ENCODE measurements at regions not wholly inside any gene's neighbourhood (a gene's known extent, or its start where the extent isn't known, plus 50 kb on each side); places are given as distances from the start of the nearest gene placed in this dataset.
"Not testable (repeated sequence)": the region's sequence is repeated elsewhere in the genome, so short reads cannot be mapped to it uniquely, and the experiment has no call there.

- H3K9me3 Mint-ChIP-seq = no peaks in the 10 kb centered on the region
- H3K4me1 Mint-ChIP-seq (ENCODE audit: unreplicated experiment) = no peaks in the 10 kb centered on the region
- no peak for TF ChIP-seq CTCF (conservative IDR thresholded peaks at IDR 0.05)
- H3K4me3 Mint-ChIP-seq = no peak overlapping the region
- H3K36me3 Mint-ChIP-seq = no peaks in the 10 kb centered on the region
- no peak for DNase-seq (ENCODE audit: extremely low spot score, unreplicated experiment)
- peaks cover 5% of the 10 kb centered on the region for H3K27me3 Mint-ChIP-seq
- H3K27ac Mint-ChIP-seq = no peak overlapping the region
These were observed 274.6 kb upstream of the SLC16A7 start for GRCh38 chr12:59321278-59321677.

GRCh38 chr12:59320112-59320511, 275.7 kb upstream of the SLC16A7 start:
- Mint-ChIP-seq H3K9me3 (no peaks in the 10 kb centered on the region), H3K27me3 (no peaks in the 10 kb centered on the region), H3K4me1 (ENCODE audit: unreplicated experiment) (no peaks in the 10 kb centered on the region), H3K27ac (no peak overlapping the region), H3K36me3 (no peaks in the 10 kb centered on the region), H3K4me3 (no peak overlapping the region)
- DNase-seq (ENCODE audit: extremely low spot score, unreplicated experiment) = no peak
- TF ChIP-seq CTCF (conservative IDR thresholded peaks at IDR 0.05) = no peak

GRCh38 chr12:59318940-59319339, 276.9 kb upstream of the SLC16A7 start:
- no peak overlapping the region for H3K27ac Mint-ChIP-seq

GRCh38 chr12:59317598-59317997, 278.2 kb upstream of the SLC16A7 start:
- Mint-ChIP-seq H3K36me3 (no peaks in the 10 kb centered on the region), H3K27me3 (no peaks in the 10 kb centered on the region), H3K4me3 (no peak overlapping the region), H3K4me1 (ENCODE audit: unreplicated experiment) (no peaks in the 10 kb centered on the region), H3K9me3 (no peaks in the 10 kb centered on the region), H3K27ac (no peak overlapping the region)
- no peak for TF ChIP-seq CTCF (conservative IDR thresholded peaks at IDR 0.05)
- no peak for DNase-seq (ENCODE audit: extremely low spot score, unreplicated experiment)

More at GRCh38 chr12:59318940-59319339, 276.9 kb upstream of the SLC16A7 start:
- Mint-ChIP-seq H3K27me3 (no peaks in the 10 kb centered on the region), H3K9me3 (no peaks in the 10 kb centered on the region), H3K4me1 (ENCODE audit: unreplicated experiment) (no peaks in the 10 kb centered on the region), H3K4me3 (no peak overlapping the region), H3K36me3 (no peaks in the 10 kb centered on the region)
- TF ChIP-seq CTCF (conservative IDR thresholded peaks at IDR 0.05) = no peak
- DNase-seq (ENCODE audit: extremely low spot score, unreplicated experiment) = no peak

GRCh38 chr12:59316938-59317337, 278.9 kb upstream of the SLC16A7 start:
- Mint-ChIP-seq H3K9me3 (no peaks in the 10 kb centered on the region), H3K36me3 (no peaks in the 10 kb centered on the region), H3K4me3 (no peak overlapping the region), H3K27ac (no peak overlapping the region), H3K4me1 (ENCODE audit: unreplicated experiment) (no peaks in the 10 kb centered on the region), H3K27me3 (no peaks in the 10 kb centered on the region)
- TF ChIP-seq CTCF (conservative IDR thresholded peaks at IDR 0.05) = no peak
- DNase-seq (ENCODE audit: extremely low spot score, unreplicated experiment) = no peak

GRCh38 chr12:59316354-59316753, 279.5 kb upstream of the SLC16A7 start:
- DNase-seq (ENCODE audit: extremely low spot score, unreplicated experiment); H3K4me3 Mint-ChIP-seq; H3K4me1 Mint-ChIP-seq (ENCODE audit: unreplicated experiment); H3K27me3 Mint-ChIP-seq; H3K9me3 Mint-ChIP-seq; H3K36me3 Mint-ChIP-seq; H3K27ac Mint-ChIP-seq: not testable (repeated sequence)
